K562 (cell line): ENCODE measurements at regions not wholly inside any gene's neighbourhood (a gene's known extent, or its start where the extent isn't known, plus 50 kb on each side); places are given as distances from the start of the nearest gene placed in this dataset.

Experiments
- BCOR ChIP-seq: fragments of 450-650 bp; IDR thresholded peaks from 2 replicates; pipeline ENCODE4 v1.6.1; 2016
- CBX5 ChIP-seq: IDR thresholded peaks from 2 replicates; pipeline ENCODE4 v1.6.1; 2014; ENCODE audit warnings: low read depth, borderline replicate concordance
- CEBPB ChIP-seq: fragments of 450-650 bp; IDR thresholded peaks from 2 replicates; pipeline ENCODE4 v1.6.1; 2016; ENCODE audit warnings: missing genetic modification characterization, missing compliant biosample characterization
- CHD7 ChIP-seq: fragments of 200-600 bp; sonication (generic); IDR thresholded peaks from one replicate; pipeline ENCODE4 v1.6.1; 2012; ENCODE audit warnings: mild to moderate bottlenecking, low read depth, low read length, inconsistent platforms
- HDAC2 ChIP-seq: fragments of 450-650 bp; IDR thresholded peaks from 2 replicates; pipeline ENCODE4 v1.6.1; 2016; ENCODE audit warnings: mild to moderate bottlenecking
- KDM1A ChIP-seq, 2 experiments: fragments of 450-650 bp; IDR thresholded peaks; 2 replicates each; pipeline ENCODE4 v1.6.1; 2016; ENCODE audit warnings: mild to moderate bottlenecking in 2 of 2
- NBN ChIP-seq: fragments of 450-650 bp; IDR thresholded peaks from 2 replicates; pipeline ENCODE4 v1.6.1; 2016; ENCODE audit warnings: low read depth, mild to moderate bottlenecking
- NFE2L1 ChIP-seq: fragments of 450-650 bp; IDR thresholded peaks from 2 replicates; pipeline ENCODE4 v1.6.1; 2016; ENCODE audit warnings: missing genetic modification characterization, low read depth, mild to moderate bottlenecking, missing compliant biosample characterization, moderate library complexity, borderline replicate concordance
- XRCC3 ChIP-seq: fragments of 450-650 bp; IDR thresholded peaks from 2 replicates; pipeline ENCODE4 v1.6.1; 2017; ENCODE audit warnings: mild to moderate bottlenecking, moderate library complexity
- ZNF23 ChIP-seq: fragments of 250-450 bp; sonication (Bioruptor Pico); IDR thresholded peaks from 2 replicates; pipeline ENCODE4 v1.4.0; 2020; ENCODE audit warnings: mild to moderate bottlenecking

GRCh38 chr21:35223480-35224156, 174.5 kb upstream of the RUNX1 start (continued):
- TF ChIP-seq CHD7 = no peak
- TF ChIP-seq ZNF23 (CRISPR knock-in tag) = no peak
- peak; percentile 61 for TF ChIP-seq BCOR
- TF ChIP-seq NFE2L1 (tag) = no peak
- no peak for TF ChIP-seq XRCC3
- TF ChIP-seq HDAC2 = peak; percentile 34; the same call in 1 of the 2 replicates
- TF ChIP-seq CBX5 = no peak
- TF ChIP-seq NBN = no peak
- TF ChIP-seq KDM1A (IDR thresholded peaks at IDR 0.05) = 0 out of 4 replicates have a peak, but pooled peaks of 1 of the 2 experiments have one; percentile 33
- no peak for TF ChIP-seq CEBPB (tag)
